Vagina (tissue), 2 donors: ENCODE measurements at regions not wholly inside any gene's neighbourhood (a gene's known extent, or its start where the extent isn't known, plus 50 kb on each side); places are given as distances from the start of the nearest gene placed in this dataset.

Experiments
- POLR2A ChIP-seq, 2 donors: fragments of 450-650 bp; IDR thresholded peaks; one replicate each; pipeline ENCODE4 v1.6.1; 2017; ENCODE audit warnings: antibody characterized with exemption in 2 of 2, mild to moderate bottlenecking in 2 of 2, moderate library complexity in 2 of 2
- TF ChIP-seq, protein P1 (sequence below), 3 experiments: fragments of 450-650 bp in 2 of 3; fragments of 200-600 bp in 1 of 3; sonication (generic) in 1 of 3; IDR thresholded peaks; one replicate each; pipeline ENCODE4 v1.5.1; 2017 to 2019; ENCODE audit warnings: antibody characterized with exemption in 3 of 3, mild to moderate bottlenecking in 2 of 3, moderate library complexity in 2 of 3

DNA sequence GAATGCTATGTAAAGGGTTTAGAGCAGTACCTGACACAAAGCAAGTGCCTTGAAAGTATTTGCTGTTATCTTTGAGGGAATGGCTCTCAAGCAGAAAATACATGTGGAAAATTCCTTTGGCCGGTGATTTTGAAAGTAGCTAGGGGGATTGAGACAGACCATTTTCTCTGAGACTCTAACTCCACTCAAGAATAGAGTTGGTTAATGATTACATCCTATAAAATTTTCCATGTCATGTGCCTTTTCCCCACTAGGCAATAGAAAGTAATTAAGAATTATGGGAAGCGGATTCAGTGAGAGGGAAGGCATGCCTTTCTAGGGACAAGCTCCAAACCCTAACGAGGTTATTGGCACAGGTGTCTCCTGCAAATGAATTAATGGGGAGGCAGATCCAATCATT is 276.0 kb downstream of the GPATCH2 start:
- TF ChIP-seq, protein P1, sequence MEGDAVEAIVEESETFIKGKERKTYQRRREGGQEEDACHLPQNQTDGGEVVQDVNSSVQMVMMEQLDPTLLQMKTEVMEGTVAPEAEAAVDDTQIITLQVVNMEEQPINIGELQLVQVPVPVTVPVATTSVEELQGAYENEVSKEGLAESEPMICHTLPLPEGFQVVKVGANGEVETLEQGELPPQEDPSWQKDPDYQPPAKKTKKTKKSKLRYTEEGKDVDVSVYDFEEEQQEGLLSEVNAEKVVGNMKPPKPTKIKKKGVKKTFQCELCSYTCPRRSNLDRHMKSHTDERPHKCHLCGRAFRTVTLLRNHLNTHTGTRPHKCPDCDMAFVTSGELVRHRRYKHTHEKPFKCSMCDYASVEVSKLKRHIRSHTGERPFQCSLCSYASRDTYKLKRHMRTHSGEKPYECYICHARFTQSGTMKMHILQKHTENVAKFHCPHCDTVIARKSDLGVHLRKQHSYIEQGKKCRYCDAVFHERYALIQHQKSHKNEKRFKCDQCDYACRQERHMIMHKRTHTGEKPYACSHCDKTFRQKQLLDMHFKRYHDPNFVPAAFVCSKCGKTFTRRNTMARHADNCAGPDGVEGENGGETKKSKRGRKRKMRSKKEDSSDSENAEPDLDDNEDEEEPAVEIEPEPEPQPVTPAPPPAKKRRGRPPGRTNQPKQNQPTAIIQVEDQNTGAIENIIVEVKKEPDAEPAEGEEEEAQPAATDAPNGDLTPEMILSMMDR (IDR thresholded peaks at IDR 0.05): no peak
- no peak for TF ChIP-seq POLR2A (IDR thresholded peaks at IDR 0.05)
